ENCODE measurements at regions not wholly inside any gene's neighbourhood (a gene's known extent, or its start where the extent isn't known, plus 50 kb on each side); places are given as distances from the start of the nearest gene placed in this dataset.
"Not testable (repeated sequence)": the region's sequence is repeated elsewhere in the genome, so short reads cannot be mapped to it uniquely, and the experiment has no call there.

- no peak for DNase-seq
These were observed 133.8 kb downstream of the SNX5 start for GRCh38 chr20:17834804-17835203.

- DNase-seq = no peak
These were observed 133.4 kb downstream of the BANF2 start for GRCh38 chr20:17833036-17833674.

GRCh38 chr20:17832236-17832915, 132.6 kb downstream of the BANF2 start:
- DNase-seq = no peak

GRCh38 chr20:17828598-17829144, 128.9 kb downstream of the BANF2 start:
- DNase-seq = no peak

GRCh38 chr20:17827759-17828559, 128.2 kb downstream of the BANF2 start:
- DNase-seq = peak; percentile 1

- DNase-seq = no peak
These were observed 127.3 kb downstream of the BANF2 start for GRCh38 chr20:17827079-17827478.

GRCh38 chr20:17825960-17826843, 126.4 kb downstream of the BANF2 start:
- no peak for DNase-seq

GRCh38 chr20:17825252-17825959, 125.6 kb downstream of the BANF2 start:
- DNase-seq = no peak

- DNase-seq = no peak
These were observed 125.0 kb downstream of the BANF2 start for GRCh38 chr20:17824676-17825251.

GRCh38 chr20:17823409-17824144, 123.8 kb downstream of the BANF2 start:
- DNase-seq = no peak

GRCh38 chr20:17822540-17823408, 123.0 kb downstream of the BANF2 start:
- no peak for DNase-seq

GRCh38 chr20:17822039-17822438, 122.3 kb downstream of the BANF2 start:
- DNase-seq = peak; percentile 54

- not testable (repeated sequence) for DNase-seq
These were observed 121.8 kb downstream of the BANF2 start for GRCh38 chr20:17821606-17822005.

GRCh38 chr20:17819395-17820093, 119.8 kb downstream of the BANF2 start:
- DNase-seq = no peak

- no peak for DNase-seq
These were observed 118.4 kb downstream of the BANF2 start for GRCh38 chr20:17818187-17818586.

GRCh38 chr20:17816804-17817587, 117.2 kb downstream of the BANF2 start:
- DNase-seq = no peak

GRCh38 chr20:17811628-17811965, 111.8 kb downstream of the BANF2 start:
- DNase-seq = no peak
